Activated CD4-positive, alpha-beta T cell treated with anti-CD3 and anti-CD28 coated beads, Interleukin-2, Interleukin-6, amounts not matched to agents 100 ng/mL and 50 ng/mL, durations not matched to agents 16 hours and 8 hours (primary cell): ENCODE measurements at regions not wholly inside any gene's neighbourhood (a gene's known extent, or its start where the extent isn't known, plus 50 kb on each side); places are given as distances from the start of the nearest gene placed in this dataset.
"Not testable (repeated sequence)": the region's sequence is repeated elsewhere in the genome, so short reads cannot be mapped to it uniquely, and the experiment has no call there.

Experiments
- DNase-seq: peaks from one replicate; pipeline ENCODE4 v3.0.0-alpha.2; 2020

DNA sequence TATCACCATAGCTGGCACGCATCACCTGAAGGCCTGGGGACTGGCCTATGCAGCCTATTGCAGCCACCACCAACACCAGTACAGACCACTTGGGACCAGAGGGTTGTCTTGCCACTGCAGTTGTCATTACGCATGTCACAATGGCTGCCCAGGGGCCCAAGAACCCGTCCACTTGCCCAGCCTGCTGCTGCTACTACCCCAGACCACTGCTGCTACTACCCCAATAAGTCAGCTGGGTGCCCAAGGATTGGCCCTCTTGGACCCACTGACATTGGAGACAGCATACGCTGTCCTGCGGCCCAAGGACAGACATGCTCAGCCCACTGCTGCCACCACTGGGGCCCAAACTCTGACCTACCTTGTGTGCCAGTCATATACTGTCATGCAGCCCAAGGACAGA lies 102.7 kb upstream of the OR9Q1 start:
- no peak for DNase-seq

GRCh38 chr11:57932105-57932504 lies 91.6 kb upstream of the OR9Q1 start:
- DNase-seq: no peak

- no peak for DNase-seq
Measured at GRCh38 chr11:57935402-57936049, 88.2 kb upstream of the OR9Q1 start.

GRCh38 chr11:57936050-57936418 lies 87.6 kb upstream of the OR9Q1 start:
- DNase-seq: no peak

DNA sequence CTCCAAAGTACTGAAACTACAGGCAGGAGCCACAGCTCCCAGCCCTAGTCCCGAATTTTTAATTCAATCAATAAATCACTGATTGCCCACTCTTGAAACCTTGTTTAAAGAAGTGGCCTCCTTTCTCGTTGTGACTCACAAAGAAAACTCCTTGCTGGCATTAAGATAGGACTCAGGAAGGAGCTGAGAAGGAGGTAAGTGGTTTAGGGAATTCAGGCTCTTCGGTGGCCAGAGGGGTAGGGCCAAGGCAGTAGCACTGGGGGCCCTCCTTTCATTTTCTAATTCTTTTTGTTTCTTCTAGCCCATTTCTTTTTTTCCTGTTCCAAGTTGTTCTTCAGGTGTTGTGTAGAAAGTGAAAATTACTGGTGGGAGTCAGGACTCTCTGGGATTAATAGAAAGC lies 86.2 kb upstream of the OR9Q1 start:
- DNase-seq: no peak

GRCh38 chr11:57938351-57938750 lies 85.3 kb upstream of the OR9Q1 start:
- DNase-seq: no peak

DNA sequence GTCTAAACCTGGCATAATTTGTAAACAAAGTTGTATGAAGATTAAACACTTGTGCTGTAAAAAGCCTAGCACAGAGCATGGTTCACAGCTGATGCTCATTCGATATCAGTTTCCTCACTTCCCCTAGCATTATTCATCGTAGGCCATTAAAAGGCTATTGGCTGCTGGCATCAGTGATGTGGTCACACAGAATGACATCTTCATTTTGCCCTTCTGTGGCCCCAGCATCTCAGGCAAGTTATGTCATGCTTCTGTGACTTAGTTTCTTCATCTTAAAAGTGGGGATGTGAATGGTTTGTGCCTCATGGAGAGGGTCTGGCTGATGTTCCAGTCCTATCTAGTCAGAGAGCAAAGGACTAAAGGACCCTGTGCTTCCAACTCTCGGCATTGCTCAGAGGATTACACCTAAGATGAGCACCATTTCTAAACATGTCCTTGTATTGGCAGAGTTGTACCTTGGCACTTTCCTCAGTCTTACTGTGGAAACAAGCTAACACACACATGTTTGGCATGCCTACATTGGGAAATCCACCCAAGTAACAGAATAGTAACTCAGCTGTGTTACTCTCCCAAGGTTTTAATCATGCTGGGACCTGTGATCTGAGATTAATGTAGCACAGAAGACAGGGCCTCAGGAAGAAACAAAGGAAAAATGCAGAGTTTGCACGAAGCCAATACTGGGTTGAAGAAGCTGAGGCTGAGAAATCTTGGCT lies 83.5 kb upstream of the OR9Q1 start:
- DNase-seq: no peak

- no peak for DNase-seq
Measured at GRCh38 chr11:57941875-57942274, 81.8 kb upstream of the OR9Q1 start.

- DNase-seq: no peak
Measured at GRCh38 chr11:57942808-57943207, 80.9 kb upstream of the OR9Q1 start.

GRCh38 chr11:57943766-57944165 lies 79.9 kb upstream of the OR9Q1 start:
- DNase-seq: not testable (repeated sequence)

DNA sequence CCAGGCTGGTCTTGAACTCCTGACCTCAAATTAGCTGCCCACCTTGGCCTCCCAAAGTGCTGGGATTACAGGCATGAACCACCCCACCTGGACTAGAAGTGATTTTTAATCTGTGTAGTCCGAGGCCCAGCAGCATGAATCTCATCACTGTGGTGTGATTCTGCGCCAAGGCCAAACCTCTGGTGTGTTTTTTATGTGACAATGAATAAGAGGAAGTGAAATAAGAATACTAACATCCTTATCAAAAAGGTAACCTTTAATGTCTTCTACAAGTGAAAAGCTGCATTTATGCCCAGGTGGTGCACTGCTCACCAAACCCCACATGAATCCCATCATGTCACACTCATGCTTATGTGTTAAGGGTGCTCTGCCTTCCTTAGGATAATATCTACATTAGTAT lies 77.1 kb upstream of the OR9Q1 start:
- DNase-seq: no peak

DNA sequence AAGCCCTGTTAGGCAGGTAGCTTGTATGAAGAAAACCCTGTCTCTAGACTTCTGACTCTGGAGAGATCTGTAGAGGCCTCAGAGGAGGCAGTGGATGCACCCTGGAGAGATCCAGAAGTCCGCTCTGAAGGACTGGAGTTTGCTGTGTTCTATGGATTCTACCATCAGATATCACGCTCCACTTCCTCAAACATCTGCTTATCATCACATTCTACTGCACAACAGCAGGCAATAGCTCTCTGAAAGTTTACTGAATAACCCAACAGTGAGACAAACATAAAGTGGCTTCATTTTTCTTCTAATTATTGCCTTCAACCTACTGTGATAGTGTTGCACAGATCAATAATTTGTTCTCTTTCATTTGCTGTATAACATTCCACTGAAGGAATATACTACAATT lies 59.0 kb upstream of the OR9Q1 start:
- DNase-seq: no peak

DNA sequence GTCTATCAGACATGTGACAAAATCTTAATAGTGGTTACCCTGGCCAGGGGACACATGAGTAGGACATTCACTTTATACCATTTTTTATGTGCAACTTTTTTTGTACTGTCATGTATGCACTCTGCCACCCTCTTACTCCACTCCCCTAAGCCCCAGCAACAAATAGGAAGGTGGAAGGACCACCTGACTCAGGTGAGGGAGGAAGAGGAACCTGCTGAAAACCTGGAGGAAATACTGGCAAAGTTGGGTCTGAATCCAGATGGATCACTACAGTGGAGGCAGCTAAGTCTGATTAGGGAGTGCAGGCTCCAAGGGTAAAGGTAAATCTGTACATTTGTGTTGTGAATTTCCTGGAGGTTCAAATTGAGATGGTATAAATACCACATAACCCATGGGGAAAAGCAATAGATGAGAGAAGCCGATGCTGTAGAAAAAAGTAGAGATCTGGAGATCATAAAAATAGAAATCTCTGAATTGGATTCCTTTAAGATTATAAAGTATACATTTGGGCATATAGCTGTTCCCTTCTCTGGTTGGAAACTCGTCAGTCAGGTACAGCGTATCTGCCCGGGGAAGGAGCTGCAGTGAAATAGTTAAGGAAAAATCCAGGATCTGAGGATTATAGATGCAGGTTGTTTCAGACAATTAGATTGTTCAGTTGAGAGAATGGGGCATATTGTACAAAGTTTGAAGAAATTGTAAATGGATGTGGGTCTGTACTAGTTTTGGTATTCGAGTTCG lies 52.2 kb upstream of the OR9Q1 start:
- DNase-seq: no peak

- no peak for DNase-seq
Measured at GRCh38 chr11:57972013-57972367, 51.7 kb upstream of the OR9Q1 start.
